HG02759 (cell line): ENCODE measurements at regions not wholly inside any gene's neighbourhood (a gene's known extent, or its start where the extent isn't known, plus 50 kb on each side); places are given as distances from the start of the nearest gene placed in this dataset.

Experiments
- ATAC-seq: cut with Tn5 transposase; IDR thresholded peaks from one replicate; pipeline ENCODE4 v1.9.1; 2021; ENCODE audit warnings: mild to moderate bottlenecking, moderate library complexity; ENCODE audit not compliant: unreplicated experiment

DNA sequence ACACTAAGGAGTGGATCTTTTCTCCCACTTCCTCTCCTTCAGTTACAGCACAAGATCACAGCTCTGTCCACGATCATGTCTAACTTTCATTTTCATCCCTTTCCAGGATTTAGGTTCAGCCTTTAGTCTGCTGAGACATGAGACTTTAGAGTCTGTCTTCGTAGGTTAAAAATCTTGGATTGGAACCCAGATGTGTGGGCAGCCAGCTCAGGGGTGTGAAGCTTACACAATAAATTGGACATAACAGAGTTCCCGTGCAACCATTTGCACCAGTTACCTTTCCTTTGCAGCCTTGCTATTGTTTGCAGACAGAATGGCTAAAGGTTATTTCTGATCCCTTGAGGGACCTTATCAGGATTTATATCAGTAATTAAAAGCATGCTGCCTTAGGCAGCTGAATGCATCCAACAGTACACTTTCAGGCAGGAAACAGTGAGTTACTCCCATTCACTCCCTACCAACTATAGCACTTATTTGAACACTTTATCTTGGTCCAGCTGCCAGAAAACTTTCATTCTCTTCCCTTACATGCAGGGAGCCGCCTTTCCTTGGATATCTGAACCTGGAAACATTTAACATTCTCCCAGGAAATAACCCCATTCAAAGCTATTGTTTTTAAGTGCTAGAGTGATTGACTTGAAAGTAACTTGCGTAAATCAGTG, 87.3 kb downstream of the TMEM100 start:
- ATAC-seq, result no peak

DNA sequence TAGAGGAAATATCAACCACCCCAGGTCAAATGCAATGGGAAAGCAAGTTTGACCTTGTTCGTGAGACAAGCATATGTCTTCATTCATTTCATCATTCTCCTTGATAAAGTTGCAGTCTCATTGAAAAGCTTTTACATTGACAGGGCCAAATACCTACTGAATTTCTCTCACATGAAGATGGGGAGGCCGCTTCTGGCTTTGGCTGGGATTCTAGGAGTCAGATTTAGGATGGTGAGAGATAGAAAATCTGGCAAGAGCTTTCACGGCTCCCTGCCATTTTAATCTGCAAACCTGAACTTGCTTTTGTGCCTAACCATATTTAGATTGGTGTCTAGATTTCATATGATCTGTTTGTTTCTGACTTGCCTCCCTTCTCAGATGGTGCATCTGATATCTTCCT, 88.0 kb downstream of the TMEM100 start:
- ATAC-seq, result no peak

- no peak for ATAC-seq
These were observed 89.8 kb downstream of the TMEM100 start for GRCh38 chr17:55632893-55633292.

GRCh38 chr17:55632236-55632635, 90.4 kb downstream of the TMEM100 start:
- no peak for ATAC-seq

- no peak for ATAC-seq
These were observed 92.7 kb downstream of the TMEM100 start for GRCh38 chr17:55629995-55630394.

DNA sequence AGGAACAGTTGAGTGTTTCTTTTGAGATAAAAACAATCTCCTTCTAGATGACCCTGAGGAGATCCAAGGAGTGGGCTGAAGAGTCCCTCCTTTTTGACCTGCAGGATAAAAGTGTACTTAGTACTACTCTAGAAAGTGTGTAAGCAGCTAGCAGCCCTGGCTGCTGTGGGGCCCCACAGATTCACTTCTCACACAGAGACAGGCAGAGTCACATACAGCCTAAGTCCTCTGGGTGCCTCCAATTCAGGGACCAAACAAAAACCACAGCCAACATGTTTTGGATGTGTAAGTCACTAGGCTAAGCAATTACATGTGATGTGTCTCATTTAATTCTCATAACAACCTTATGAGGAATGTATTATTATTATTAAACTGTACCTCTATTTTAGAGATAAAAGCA, 97.1 kb downstream of the TMEM100 start:
- ATAC-seq, result peak; percentile 57

DNA sequence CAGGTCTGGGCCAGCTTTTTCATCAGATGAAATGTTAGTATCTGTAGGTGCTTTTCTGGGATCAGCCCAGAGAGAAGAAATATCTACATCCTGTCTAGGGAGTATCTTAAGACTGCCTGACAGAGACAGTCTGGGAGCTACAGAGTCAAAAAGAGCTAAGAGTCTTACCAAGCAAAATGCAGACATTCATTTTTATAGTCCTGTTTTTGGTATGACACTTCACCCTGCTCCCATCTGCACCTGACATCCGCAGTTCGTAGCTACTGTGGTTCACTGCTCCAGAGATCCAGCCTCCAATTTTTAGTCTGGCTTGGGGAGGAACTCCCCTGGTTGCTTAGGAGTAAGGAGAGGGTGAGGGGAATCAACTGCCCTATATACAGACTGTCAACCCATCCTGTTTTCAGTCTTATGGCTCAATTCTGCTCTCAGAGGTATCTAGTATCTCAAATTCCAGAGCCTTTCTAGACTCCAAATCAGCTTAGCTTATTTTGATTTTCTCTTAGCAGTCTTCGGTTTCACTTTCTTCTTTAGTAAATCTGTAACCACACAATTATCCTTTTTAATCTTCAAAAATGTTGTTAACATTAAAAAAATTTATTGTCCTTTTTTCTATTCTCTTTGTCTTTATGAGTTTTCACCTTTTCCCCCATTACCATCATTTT, 97.8 kb downstream of the TMEM100 start:
- ATAC-seq, result peak; percentile 64

GRCh38 chr17:55622547-55622946, 100.1 kb downstream of the TMEM100 start:
- no peak for ATAC-seq

DNA sequence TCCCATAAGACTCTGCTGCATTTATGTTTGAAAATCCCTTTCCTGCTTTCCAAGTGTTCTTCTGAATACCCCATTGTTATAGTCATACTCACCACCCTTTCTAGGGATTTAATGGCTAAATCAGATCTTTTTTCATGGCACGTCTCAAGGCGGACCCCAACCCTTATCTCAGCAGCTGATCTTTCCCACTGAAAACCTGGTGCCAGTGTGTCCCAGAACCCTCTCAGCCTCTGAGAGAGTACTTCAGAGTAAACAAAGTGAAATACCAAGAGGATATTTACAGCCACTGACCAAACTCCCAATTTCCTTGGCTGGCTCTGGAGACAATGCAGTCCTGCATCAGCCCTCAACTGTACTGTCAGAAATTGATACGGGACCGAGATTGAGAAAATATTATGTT, 101.7 kb downstream of the TMEM100 start:
- no peak for ATAC-seq

GRCh38 chr17:55620023-55620422, 102.6 kb downstream of the TMEM100 start:
- ATAC-seq, result no peak

DNA sequence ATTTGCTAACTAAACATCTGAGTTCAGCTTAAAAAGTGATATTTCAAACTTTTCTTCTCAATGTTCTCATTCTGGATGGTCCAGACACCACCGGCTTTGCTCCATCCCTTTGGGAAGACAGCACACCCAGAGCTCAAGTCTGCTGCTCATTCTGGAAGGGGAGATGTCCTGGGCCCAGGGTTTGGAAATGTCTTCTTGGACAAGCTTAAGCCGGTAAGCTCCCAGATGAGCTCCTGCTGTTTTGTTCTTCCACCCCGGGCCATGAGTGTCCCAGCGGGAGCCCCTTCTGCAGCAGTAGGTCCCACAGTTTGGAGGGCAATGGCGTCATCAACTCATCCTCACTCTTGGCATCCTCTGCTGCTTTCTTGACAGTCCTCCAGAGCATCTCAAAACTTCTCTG, 105.2 kb downstream of the TMEM100 start:
- no peak for ATAC-seq

- no peak for ATAC-seq
These were observed 102.8 kb upstream of the SMIM36 start for GRCh38 chr17:55614061-55614460.

DNA sequence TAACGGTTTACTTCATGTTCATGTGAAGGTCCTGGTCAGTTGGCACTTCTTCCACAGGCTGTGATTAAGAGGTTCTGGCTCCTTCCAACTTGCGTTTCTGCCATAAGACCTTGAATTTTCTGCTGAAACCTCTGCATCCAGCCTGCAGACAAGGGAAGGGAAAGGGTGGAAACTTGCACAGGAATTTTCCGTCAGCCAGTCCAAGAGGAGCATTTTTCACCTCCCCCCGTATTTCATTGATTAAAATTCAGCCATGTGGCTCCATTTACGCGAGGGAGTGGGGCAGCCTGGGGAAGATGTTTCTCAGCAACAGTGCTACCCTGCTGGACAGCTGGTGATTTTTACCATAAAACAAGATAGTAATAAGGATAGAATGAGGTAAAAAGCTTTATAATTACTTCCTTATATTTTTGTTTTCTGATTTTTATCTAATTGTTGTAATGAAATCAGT, 101.5 kb upstream of the SMIM36 start:
- no peak for ATAC-seq

DNA sequence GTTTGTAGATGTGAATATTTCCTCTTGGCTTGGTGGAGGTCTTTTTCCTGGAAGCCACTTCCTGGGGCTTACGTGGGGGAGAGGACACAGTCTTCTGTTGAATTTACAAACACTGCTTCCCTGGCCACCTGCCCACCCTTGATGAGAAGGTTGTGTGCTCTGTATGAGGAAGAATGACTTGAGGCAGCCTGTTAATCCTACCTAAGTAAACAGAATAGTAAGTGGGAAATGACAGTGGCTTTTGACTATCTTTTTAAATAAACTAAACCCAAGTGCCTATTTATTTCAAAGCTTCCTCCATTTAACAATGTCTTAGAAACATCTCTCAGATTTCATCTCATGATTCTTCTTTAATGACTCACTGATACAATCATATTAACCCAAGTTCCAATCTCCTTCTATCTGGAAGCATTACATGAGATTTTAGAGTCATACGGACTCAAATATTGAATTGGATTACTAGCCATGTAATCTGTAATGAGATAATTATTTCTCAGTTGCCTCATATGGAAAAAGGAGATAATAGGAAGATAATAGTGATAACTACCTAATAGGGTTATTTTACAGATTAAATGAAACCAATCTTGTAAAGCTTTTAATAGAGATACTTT, 96.6 kb upstream of the SMIM36 start:
- ATAC-seq, result no peak

GRCh38 chr17:55606488-55606815, 95.2 kb upstream of the SMIM36 start:
- no peak for ATAC-seq

DNA sequence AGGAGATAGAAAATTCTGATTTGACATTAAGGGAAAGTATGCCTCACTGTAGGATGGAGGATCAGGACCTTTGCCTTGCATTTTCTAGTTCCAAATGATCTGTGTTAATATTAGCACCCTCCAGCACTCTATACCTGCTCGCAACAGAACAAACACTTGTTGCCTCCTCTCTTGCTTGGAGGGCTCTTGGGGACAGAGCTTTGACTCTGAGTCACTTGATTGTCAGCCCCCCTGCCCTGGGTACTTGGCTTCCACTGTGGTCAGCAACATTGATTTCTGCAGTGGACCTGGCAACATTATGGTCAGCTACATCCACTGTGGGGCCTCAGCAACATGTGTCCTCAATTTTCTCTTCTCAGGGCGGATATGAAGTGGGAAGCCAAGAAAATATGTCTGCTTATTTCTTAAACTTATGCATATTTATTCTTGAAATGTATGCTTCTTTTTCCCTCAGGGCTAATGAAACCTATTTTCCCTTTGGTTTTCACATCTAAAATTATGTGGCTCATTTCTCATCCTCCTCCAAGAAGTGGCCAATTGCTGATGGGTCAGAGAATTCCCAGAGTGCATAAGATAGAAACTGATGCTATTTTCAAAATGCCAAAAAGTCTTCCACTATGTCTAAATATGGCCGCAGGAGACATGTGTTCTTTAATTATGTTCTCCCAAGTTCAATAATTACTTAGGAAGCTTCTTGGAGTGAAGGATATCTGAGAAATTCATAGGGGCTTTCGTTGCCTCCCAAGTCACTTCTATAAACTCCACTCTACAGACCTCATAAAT, 94.6 kb upstream of the SMIM36 start:
- ATAC-seq, result no peak

DNA sequence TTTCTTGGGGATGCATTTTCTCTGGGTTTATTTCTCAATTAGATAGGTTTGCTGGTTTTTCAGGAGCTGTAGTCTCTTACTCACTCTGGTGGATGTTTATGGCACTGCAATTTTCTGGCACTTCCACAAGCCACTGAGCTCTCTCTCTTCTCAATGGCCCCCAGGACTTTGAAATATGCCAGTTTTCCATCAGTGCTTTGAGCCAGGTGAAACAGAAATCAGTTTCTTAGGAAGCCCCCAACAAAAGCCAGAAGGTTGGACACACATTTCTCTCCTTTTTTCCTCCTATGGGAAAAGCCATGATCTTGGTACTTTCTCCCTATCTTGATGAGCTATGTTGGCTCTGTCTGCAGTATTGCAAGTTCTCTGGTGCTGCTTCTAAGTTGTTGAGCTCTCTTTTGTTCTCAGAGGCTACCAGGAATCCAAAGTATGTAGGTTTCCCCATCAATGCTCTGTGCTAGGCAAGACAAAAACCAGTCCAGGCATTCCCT, 90.7 kb upstream of the SMIM36 start:
- peak; percentile 62 for ATAC-seq

- no peak for ATAC-seq
These were observed 87.2 kb upstream of the SMIM36 start for GRCh38 chr17:55598495-55598894.

DNA sequence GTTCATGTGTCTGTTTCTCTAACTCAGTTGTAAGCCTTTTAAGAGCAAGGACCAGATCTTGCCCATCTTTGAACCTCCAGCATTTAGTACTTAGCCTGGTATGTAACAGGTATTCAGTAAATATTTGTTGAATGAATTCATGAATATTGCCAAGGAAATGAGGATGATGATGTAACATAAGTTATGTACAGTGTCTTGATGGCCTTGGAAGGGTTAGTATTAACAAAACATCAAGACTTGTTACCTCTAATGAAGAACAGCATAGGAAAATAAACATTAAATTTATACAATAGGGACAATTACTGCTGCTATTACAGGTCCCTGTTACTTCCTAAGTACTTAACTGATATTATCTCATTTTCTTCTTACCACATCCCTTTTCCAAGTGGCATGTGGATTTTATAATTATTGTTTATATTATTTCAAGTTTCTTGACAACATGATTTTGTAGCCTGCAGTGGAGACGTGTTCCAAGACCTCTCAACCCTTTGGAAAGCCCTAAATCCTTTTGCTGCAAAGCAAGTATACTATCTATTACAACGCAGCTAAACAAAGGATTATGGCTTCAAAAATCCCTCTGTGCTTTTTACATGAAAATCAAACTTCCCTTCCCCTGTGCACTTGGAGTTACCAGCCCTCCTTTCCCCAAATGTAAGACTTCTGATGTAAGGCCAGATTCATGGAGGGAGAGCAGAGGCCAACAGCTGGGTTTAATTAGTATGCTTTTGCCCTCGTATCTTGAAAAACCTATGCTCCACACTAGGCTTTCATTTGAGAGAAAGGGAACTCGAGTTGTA, 77.4 kb upstream of the SMIM36 start:
- ATAC-seq, result no peak

- no peak for ATAC-seq
These were observed 76.4 kb upstream of the SMIM36 start for GRCh38 chr17:55587608-55588139.
